ENCODE measurements at regions not wholly inside any gene's neighbourhood (a gene's known extent, or its start where the extent isn't known, plus 50 kb on each side); places are given as distances from the start of the nearest gene placed in this dataset.

- Histone ChIP-seq H2AK5ac (ENCODE audit: low read length, severe bottlenecking) (no peak overlapping the region), H3K79me1 (replicated peaks; ENCODE audit: low read length, poor library complexity, severe bottlenecking) (no peaks in the 10 kb centered on the region), H3K4ac (ENCODE audit: low read depth in 1 of 2, low read length in 2 of 2) (no peak overlapping the region), H2BK120ac (ENCODE audit: low read depth, low read length) (no peak overlapping the region), H3K4me1 (ENCODE audit: control insufficient read depth, insufficient read depth, low read depth, low read length) (no peaks in the 10 kb centered on the region), H2BK15ac (ENCODE audit: low read depth, poor library complexity, severe bottlenecking) (no peak overlapping the region), H2BK12ac (ENCODE audit: low read length in 2 of 2) (no peak overlapping the region), H3K23ac (ENCODE audit: low read length in 2 of 2) (no peak overlapping the region), H3K14ac (ENCODE audit: low read length in 2 of 2) (no peak overlapping the region), H3K4me3 (ENCODE audit: insufficient read depth in 1 of 2, low read depth in 1 of 2, low read length in 2 of 2) (no peak overlapping the region), H3K36me3 (ENCODE audit: control insufficient read depth in 1 of 2, insufficient read depth in 2 of 2, low read depth in 1 of 2, low read length in 2 of 2) (no peaks in the 10 kb centered on the region), H3K18ac (ENCODE audit: low read depth in 1 of 2, low read length in 2 of 2) (no peak overlapping the region), H4K8ac (ENCODE audit: low read length) (no peak overlapping the region), H2AFZ (ENCODE audit: low read depth, low read length) (no peak overlapping the region), H2BK5ac (ENCODE audit: low read depth, low read length, poor library complexity, severe bottlenecking) (no peak overlapping the region), H3K27me3 (ENCODE audit: control insufficient read depth in 1 of 2, insufficient read depth in 1 of 2, low read length in 2 of 2) (no peaks in the 10 kb centered on the region), H3K9ac (ENCODE audit: low read length) (no peak overlapping the region), H3K9me3 (ENCODE audit: control insufficient read depth, low read length) (peaks cover 20% of the 10 kb centered on the region), H4K91ac (ENCODE audit: low read length) (no peak overlapping the region), H3K4me2 (ENCODE audit: low read length, poor library complexity, severe bottlenecking) (no peak overlapping the region), H3K27ac (ENCODE audit: low read length, poor library complexity, severe bottlenecking) (no peak overlapping the region)
- 77% methylated on average over 4 of the region's 5 CpGs for WGBS
- no peak for DNase-seq
These were observed 370.2 kb upstream of the CNTN4 start for GRCh38 chr3:1728510-1728909.

GRCh38 chr3:1734494-1735122, 364.1 kb upstream of the CNTN4 start:
- H3K14ac ChIP-seq (ENCODE audit: low read length in 2 of 2), result no peak overlapping the region
- peaks cover 22% of the 10 kb centered on the region for H3K9me3 ChIP-seq (ENCODE audit: control insufficient read depth, low read length)
- no peaks in the 10 kb centered on the region for H3K4me1 ChIP-seq (ENCODE audit: control insufficient read depth, insufficient read depth, low read depth, low read length)
- H3K4me3 ChIP-seq (ENCODE audit: insufficient read depth in 1 of 2, low read depth in 1 of 2, low read length in 2 of 2), result no peak overlapping the region
- no peak overlapping the region for H2BK15ac ChIP-seq (ENCODE audit: low read depth, poor library complexity, severe bottlenecking)
- no peak overlapping the region for H3K18ac ChIP-seq (ENCODE audit: low read depth in 1 of 2, low read length in 2 of 2)
- H4K91ac ChIP-seq (ENCODE audit: low read length), result no peak overlapping the region
- H2BK120ac ChIP-seq (ENCODE audit: low read depth, low read length), result no peak overlapping the region
- no peak overlapping the region for H3K4me2 ChIP-seq (ENCODE audit: low read length, poor library complexity, severe bottlenecking)
- H3K36me3 ChIP-seq (ENCODE audit: control insufficient read depth in 1 of 2, insufficient read depth in 2 of 2, low read depth in 1 of 2, low read length in 2 of 2), result no peaks in the 10 kb centered on the region
- H3K27me3 ChIP-seq (ENCODE audit: control insufficient read depth in 1 of 2, insufficient read depth in 1 of 2, low read length in 2 of 2), result no peaks in the 10 kb centered on the region
- H3K79me1 ChIP-seq (replicated peaks; ENCODE audit: low read length, poor library complexity, severe bottlenecking), result no peaks in the 10 kb centered on the region
- no peak overlapping the region for H3K9ac ChIP-seq (ENCODE audit: low read length)
- WGBS, result 58% methylated on average over 1 of the region's 3 CpGs
- DNase-seq, result no peak
- no peak overlapping the region for H3K4ac ChIP-seq (ENCODE audit: low read depth in 1 of 2, low read length in 2 of 2)
- H2AK5ac ChIP-seq (ENCODE audit: low read length, severe bottlenecking), result no peak overlapping the region
- no peak overlapping the region for H2BK5ac ChIP-seq (ENCODE audit: low read depth, low read length, poor library complexity, severe bottlenecking)
- no peak overlapping the region for H4K8ac ChIP-seq (ENCODE audit: low read length)
- H3K23ac ChIP-seq (ENCODE audit: low read length in 2 of 2), result no peak overlapping the region
- H2BK12ac ChIP-seq (ENCODE audit: low read length in 2 of 2), result no peak overlapping the region
- H3K27ac ChIP-seq (ENCODE audit: low read length, poor library complexity, severe bottlenecking), result no peak overlapping the region
- H2AFZ ChIP-seq (ENCODE audit: low read depth, low read length), result no peak overlapping the region

- 74% methylated on average over 4 of the region's 6 CpGs for WGBS
- Histone ChIP-seq H4K91ac (ENCODE audit: low read length) (no peak overlapping the region), H3K18ac (ENCODE audit: low read depth in 1 of 2, low read length in 2 of 2) (no peak overlapping the region), H2BK5ac (ENCODE audit: low read depth, low read length, poor library complexity, severe bottlenecking) (no peak overlapping the region), H2AFZ (ENCODE audit: low read depth, low read length) (no peak overlapping the region), H3K9me3 (ENCODE audit: control insufficient read depth, low read length) (peaks cover 13% of the 10 kb centered on the region), H3K9ac (ENCODE audit: low read length) (no peak overlapping the region), H3K79me1 (replicated peaks; ENCODE audit: low read length, poor library complexity, severe bottlenecking) (no peaks in the 10 kb centered on the region), H2BK120ac (ENCODE audit: low read depth, low read length) (no peak overlapping the region), H3K36me3 (ENCODE audit: control insufficient read depth in 1 of 2, insufficient read depth in 2 of 2, low read depth in 1 of 2, low read length in 2 of 2) (no peaks in the 10 kb centered on the region), H3K4me3 (ENCODE audit: insufficient read depth in 1 of 2, low read depth in 1 of 2, low read length in 2 of 2) (no peak overlapping the region), H3K14ac (ENCODE audit: low read length in 2 of 2) (no peak overlapping the region), H2BK15ac (ENCODE audit: low read depth, poor library complexity, severe bottlenecking) (no peak overlapping the region), H3K27ac (ENCODE audit: low read length, poor library complexity, severe bottlenecking) (no peak overlapping the region), H3K4ac (ENCODE audit: low read depth in 1 of 2, low read length in 2 of 2) (no peak overlapping the region), H4K8ac (ENCODE audit: low read length) (no peak overlapping the region), H2BK12ac (ENCODE audit: low read length in 2 of 2) (no peak overlapping the region), H3K4me1 (ENCODE audit: control insufficient read depth, insufficient read depth, low read depth, low read length) (no peaks in the 10 kb centered on the region), H3K4me2 (ENCODE audit: low read length, poor library complexity, severe bottlenecking) (no peak overlapping the region), H2AK5ac (ENCODE audit: low read length, severe bottlenecking) (no peak overlapping the region), H3K27me3 (ENCODE audit: control insufficient read depth in 1 of 2, insufficient read depth in 1 of 2, low read length in 2 of 2) (no peaks in the 10 kb centered on the region), H3K23ac (ENCODE audit: low read length in 2 of 2) (no peak overlapping the region)
- peak; percentile 1 for DNase-seq
These were observed 346.5 kb upstream of the CNTN4 start for GRCh38 chr3:1752205-1752604.

- no peak overlapping the region for H2AFZ ChIP-seq (ENCODE audit: low read depth, low read length)
- H3K27me3 ChIP-seq (ENCODE audit: control insufficient read depth in 1 of 2, insufficient read depth in 1 of 2, low read length in 2 of 2), result no peaks in the 10 kb centered on the region
- H4K8ac ChIP-seq (ENCODE audit: low read length), result no peak overlapping the region
- H3K4me3 ChIP-seq (ENCODE audit: insufficient read depth in 1 of 2, low read depth in 1 of 2, low read length in 2 of 2), result no peak overlapping the region
- H3K4me2 ChIP-seq (ENCODE audit: low read length, poor library complexity, severe bottlenecking), result no peak overlapping the region
- no peak overlapping the region for H2BK5ac ChIP-seq (ENCODE audit: low read depth, low read length, poor library complexity, severe bottlenecking)
- H3K14ac ChIP-seq (ENCODE audit: low read length in 2 of 2), result no peak overlapping the region
- H3K4me1 ChIP-seq (ENCODE audit: control insufficient read depth, insufficient read depth, low read depth, low read length), result no peaks in the 10 kb centered on the region
- H2BK15ac ChIP-seq (ENCODE audit: low read depth, poor library complexity, severe bottlenecking), result no peak overlapping the region
- no peak overlapping the region for H3K23ac ChIP-seq (ENCODE audit: low read length in 2 of 2)
- no peak overlapping the region for H2BK12ac ChIP-seq (ENCODE audit: low read length in 2 of 2)
- no peak overlapping the region for H3K4ac ChIP-seq (ENCODE audit: low read depth in 1 of 2, low read length in 2 of 2)
- DNase-seq, result no peak
- H4K91ac ChIP-seq (ENCODE audit: low read length), result no peak overlapping the region
- no peak overlapping the region for H3K9ac ChIP-seq (ENCODE audit: low read length)
- no peaks in the 10 kb centered on the region for H3K79me1 ChIP-seq (replicated peaks; ENCODE audit: low read length, poor library complexity, severe bottlenecking)
- no peak overlapping the region for H3K27ac ChIP-seq (ENCODE audit: low read length, poor library complexity, severe bottlenecking)
- no peak overlapping the region for H3K18ac ChIP-seq (ENCODE audit: low read depth in 1 of 2, low read length in 2 of 2)
- H3K36me3 ChIP-seq (ENCODE audit: control insufficient read depth in 1 of 2, insufficient read depth in 2 of 2, low read depth in 1 of 2, low read length in 2 of 2), result no peaks in the 10 kb centered on the region
- 45% methylated on average over 3 of the region's 3 CpGs for WGBS
- no peak overlapping the region for H2AK5ac ChIP-seq (ENCODE audit: low read length, severe bottlenecking)
- peaks cover 10% of the 10 kb centered on the region for H3K9me3 ChIP-seq (ENCODE audit: control insufficient read depth, low read length)
- no peak overlapping the region for H2BK120ac ChIP-seq (ENCODE audit: low read depth, low read length)
These were observed 332.3 kb upstream of the CNTN4 start for GRCh38 chr3:1766384-1766783.
